SK-N-SH treated with all-trans-retinoic acid at 6 μM for 48 hours (cell line): ENCODE measurements at regions not wholly inside any gene's neighbourhood (a gene's known extent, or its start where the extent isn't known, plus 50 kb on each side); places are given as distances from the start of the nearest gene placed in this dataset.

Experiments
- ATAC-seq: fragments of 200-7000 bp; cut with Tn5 transposase; 3 replicates; pipeline ENCODE4 v1.9.1; 2020; ENCODE audit warnings: mild to moderate bottlenecking, moderate library complexity
- ARNTL ChIP-seq: fragments of 450-650 bp; formaldehyde crosslinking; IDR thresholded peaks from 2 replicates; pipeline ENCODE4 v1.5.0; 2020; ENCODE audit warnings: low read depth, mild to moderate bottlenecking, moderate library complexity, borderline replicate concordance
- BACH2 ChIP-seq: fragments of 250-450 bp; sonication (Bioruptor Pico); IDR thresholded peaks from 2 replicates; pipeline ENCODE4 v1.9.0; 2021; ENCODE audit warnings: mild to moderate bottlenecking, borderline replicate concordance
- CSDC2 ChIP-seq: fragments of 250-450 bp; sonication (Bioruptor Pico); IDR thresholded peaks from 2 replicates; pipeline ENCODE4 v1.5.0; 2020; ENCODE audit warnings: mild to moderate bottlenecking, moderate library complexity
- ESRRG ChIP-seq: fragments of 250-450 bp; sonication (Bioruptor Pico); IDR thresholded peaks from 2 replicates; pipeline ENCODE4 v1.6.1; 2021; ENCODE audit warnings: mild to moderate bottlenecking
- GLIS3 ChIP-seq: fragments of 250-450 bp; sonication (Bioruptor Pico); IDR thresholded peaks from 2 replicates; pipeline ENCODE4 v1.5.0; 2020; ENCODE audit warnings: mild to moderate bottlenecking, moderate library complexity
- ISL1 ChIP-seq: fragments of 250-450 bp; sonication (Bioruptor Pico); IDR thresholded peaks from 2 replicates; pipeline ENCODE4 v2.1.2; 2022; ENCODE audit warnings: mild to moderate bottlenecking, moderate library complexity
- OSR1 ChIP-seq: fragments of 250-450 bp; sonication (Bioruptor Pico); IDR thresholded peaks from 2 replicates; pipeline ENCODE4 v1.8.0; 2022; ENCODE audit warnings: moderate library complexity, mild to moderate bottlenecking, inconsistent platforms
- PPARA ChIP-seq: fragments of 250-450 bp; sonication (Bioruptor Pico); IDR thresholded peaks from 2 replicates; pipeline ENCODE4 v1.5.0; 2020; ENCODE audit warnings: mild to moderate bottlenecking, borderline replicate concordance
- RARB ChIP-seq: fragments of 250-450 bp; sonication (Bioruptor Pico); IDR thresholded peaks from 2 replicates; pipeline ENCODE4 v1.8.0; 2021; ENCODE audit warnings: mild to moderate bottlenecking, moderate library complexity
- SNAI2 ChIP-seq: fragments of 250-450 bp; sonication (Bioruptor Pico); IDR thresholded peaks from 2 replicates; pipeline ENCODE4 v1.5.0; 2020; ENCODE audit warnings: mild to moderate bottlenecking, moderate library complexity
- TCF4 ChIP-seq: fragments of 250-450 bp; sonication (Bioruptor Pico); IDR thresholded peaks from 2 replicates; pipeline ENCODE4 v1.8.0; 2021; ENCODE audit warnings: mild to moderate bottlenecking, moderate library complexity, borderline replicate concordance
- TOX ChIP-seq: fragments of 250-450 bp; sonication (Bioruptor Pico); IDR thresholded peaks from 2 replicates; pipeline ENCODE4 v1.8.0; 2021; ENCODE audit warnings: mild to moderate bottlenecking, moderate library complexity, borderline replicate concordance
- ZC3H10 ChIP-seq: fragments of 250-450 bp; sonication (Bioruptor Pico); IDR thresholded peaks from 2 replicates; pipeline ENCODE4 v1.5.1; 2021; ENCODE audit warnings: mild to moderate bottlenecking, moderate library complexity
- ZFP3 ChIP-seq: fragments of 250-450 bp; sonication (Bioruptor Pico); IDR thresholded peaks from 2 replicates; pipeline ENCODE4 v1.5.0; 2020; ENCODE audit warnings: mild to moderate bottlenecking, moderate library complexity
- ZNF565 ChIP-seq: fragments of 450-650 bp; formaldehyde crosslinking; conservative IDR thresholded peaks from 2 replicates; pipeline ENCODE4 v1.5.0; 2020; ENCODE audit warnings: low read depth, mild to moderate bottlenecking, moderate library complexity
- ZNF70 ChIP-seq: fragments of 450-650 bp; formaldehyde crosslinking; IDR thresholded peaks from 2 replicates; pipeline ENCODE4 v1.5.0; 2020; ENCODE audit warnings: mild to moderate bottlenecking, moderate library complexity
- ZNF8 ChIP-seq: fragments of 450-650 bp; formaldehyde crosslinking; IDR thresholded peaks from 2 replicates; pipeline ENCODE4 v1.5.0; 2020; ENCODE audit warnings: mild to moderate bottlenecking, moderate library complexity
- TF ChIP-seq, protein P1 (sequence below): fragments of 250-450 bp; sonication (Bioruptor Pico); IDR thresholded peaks from 2 replicates; pipeline ENCODE4 v1.5.1; 2020; ENCODE audit warnings: low read depth, mild to moderate bottlenecking, moderate library complexity
- TF ChIP-seq, protein P2 (sequence below): fragments of 250-450 bp; sonication (Bioruptor Pico); IDR thresholded peaks from 2 replicates; pipeline ENCODE4 v1.8.0; 2021; ENCODE audit warnings: low read depth, mild to moderate bottlenecking, moderate library complexity, borderline replicate concordance
- TF ChIP-seq, protein P3 (sequence below): fragments of 250-450 bp; sonication (Bioruptor Pico); IDR thresholded peaks from 2 replicates; pipeline ENCODE4 v1.8.0; 2020; ENCODE audit warnings: mild to moderate bottlenecking, moderate library complexity, borderline replicate concordance
- TF ChIP-seq, protein P4 (sequence below): fragments of 250-450 bp; sonication (Bioruptor Pico); IDR thresholded peaks from 2 replicates; pipeline ENCODE4 v1.5.1; 2021; ENCODE audit warnings: mild to moderate bottlenecking, moderate library complexity
- TF ChIP-seq, protein P5 (sequence below): fragments of 250-450 bp; sonication (Bioruptor Pico); IDR thresholded peaks from 2 replicates; pipeline ENCODE4 v1.5.0; 2020; ENCODE audit warnings: mild to moderate bottlenecking, moderate library complexity

DNA sequence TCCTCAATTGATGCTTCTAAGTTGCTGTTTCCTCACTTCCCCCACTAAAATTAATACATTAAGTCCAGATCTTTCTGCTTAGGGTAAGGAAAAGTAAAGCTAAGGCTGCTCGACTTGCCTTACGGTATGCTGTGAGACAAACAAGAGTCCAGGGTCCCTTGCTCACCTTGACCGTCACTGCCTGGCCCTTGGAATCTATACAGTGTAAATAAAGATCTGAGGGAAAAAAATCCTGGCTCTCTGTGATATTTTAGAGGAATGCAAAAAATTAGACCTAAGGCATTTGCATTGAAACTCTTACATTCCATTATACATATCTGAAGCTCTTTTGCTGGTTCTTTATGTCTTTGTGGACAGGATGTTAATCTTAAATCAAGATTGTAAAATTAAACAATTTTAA is 129.6 kb upstream of the HCCS start:
- TF ChIP-seq GLIS3 (CRISPR knock-in tag): no peak
- TF ChIP-seq, protein P1, sequence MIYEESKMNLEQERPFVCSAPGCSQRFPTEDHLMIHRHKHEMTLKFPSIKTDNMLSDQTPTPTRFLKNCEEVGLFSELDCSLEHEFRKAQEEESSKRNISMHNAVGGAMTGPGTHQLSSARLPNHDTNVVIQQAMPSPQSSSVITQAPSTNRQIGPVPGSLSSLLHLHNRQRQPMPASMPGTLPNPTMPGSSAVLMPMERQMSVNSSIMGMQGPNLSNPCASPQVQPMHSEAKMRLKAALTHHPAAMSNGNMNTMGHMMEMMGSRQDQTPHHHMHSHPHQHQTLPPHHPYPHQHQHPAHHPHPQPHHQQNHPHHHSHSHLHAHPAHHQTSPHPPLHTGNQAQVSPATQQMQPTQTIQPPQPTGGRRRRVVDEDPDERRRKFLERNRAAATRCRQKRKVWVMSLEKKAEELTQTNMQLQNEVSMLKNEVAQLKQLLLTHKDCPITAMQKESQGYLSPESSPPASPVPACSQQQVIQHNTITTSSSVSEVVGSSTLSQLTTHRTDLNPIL (CRISPR knock-in tag): no peak
- TF ChIP-seq ARNTL (CRISPR knock-in tag): no peak
- TF ChIP-seq TCF4 (CRISPR knock-in tag): no peak
- TF ChIP-seq ZNF565: no peak
- TF ChIP-seq, protein P2, sequence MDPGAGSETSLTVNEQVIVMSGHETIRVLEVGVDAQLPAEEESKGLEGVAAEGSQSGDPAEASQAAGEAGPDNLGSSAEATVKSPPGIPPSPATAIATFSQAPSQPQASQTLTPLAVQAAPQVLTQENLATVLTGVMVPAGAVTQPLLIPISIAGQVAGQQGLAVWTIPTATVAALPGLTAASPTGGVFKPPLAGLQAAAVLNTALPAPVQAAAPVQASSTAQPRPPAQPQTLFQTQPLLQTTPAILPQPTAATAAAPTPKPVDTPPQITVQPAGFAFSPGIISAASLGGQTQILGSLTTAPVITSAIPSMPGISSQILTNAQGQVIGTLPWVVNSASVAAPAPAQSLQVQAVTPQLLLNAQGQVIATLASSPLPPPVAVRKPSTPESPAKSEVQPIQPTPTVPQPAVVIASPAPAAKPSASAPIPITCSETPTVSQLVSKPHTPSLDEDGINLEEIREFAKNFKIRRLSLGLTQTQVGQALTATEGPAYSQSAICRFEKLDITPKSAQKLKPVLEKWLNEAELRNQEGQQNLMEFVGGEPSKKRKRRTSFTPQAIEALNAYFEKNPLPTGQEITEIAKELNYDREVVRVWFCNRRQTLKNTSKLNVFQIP (CRISPR knock-in tag): no peak
- no peak for TF ChIP-seq ZC3H10 (CRISPR knock-in tag)
- TF ChIP-seq ZNF70 (CRISPR knock-in tag): no peak
- TF ChIP-seq, protein P3, sequence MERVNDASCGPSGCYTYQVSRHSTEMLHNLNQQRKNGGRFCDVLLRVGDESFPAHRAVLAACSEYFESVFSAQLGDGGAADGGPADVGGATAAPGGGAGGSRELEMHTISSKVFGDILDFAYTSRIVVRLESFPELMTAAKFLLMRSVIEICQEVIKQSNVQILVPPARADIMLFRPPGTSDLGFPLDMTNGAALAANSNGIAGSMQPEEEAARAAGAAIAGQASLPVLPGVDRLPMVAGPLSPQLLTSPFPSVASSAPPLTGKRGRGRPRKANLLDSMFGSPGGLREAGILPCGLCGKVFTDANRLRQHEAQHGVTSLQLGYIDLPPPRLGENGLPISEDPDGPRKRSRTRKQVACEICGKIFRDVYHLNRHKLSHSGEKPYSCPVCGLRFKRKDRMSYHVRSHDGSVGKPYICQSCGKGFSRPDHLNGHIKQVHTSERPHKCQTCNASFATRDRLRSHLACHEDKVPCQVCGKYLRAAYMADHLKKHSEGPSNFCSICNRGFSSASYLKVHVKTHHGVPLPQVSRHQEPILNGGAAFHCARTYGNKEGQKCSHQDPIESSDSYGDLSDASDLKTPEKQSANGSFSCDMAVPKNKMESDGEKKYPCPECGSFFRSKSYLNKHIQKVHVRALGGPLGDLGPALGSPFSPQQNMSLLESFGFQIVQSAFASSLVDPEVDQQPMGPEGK: no peak
- no peak for TF ChIP-seq PPARA (CRISPR knock-in tag)
- no peak for TF ChIP-seq CSDC2 (CRISPR knock-in tag)
- no peak for TF ChIP-seq BACH2 (CRISPR knock-in tag)
- no peak for TF ChIP-seq TOX (CRISPR knock-in tag)
- no peak for TF ChIP-seq RARB (CRISPR knock-in tag)
- TF ChIP-seq, protein P4, sequence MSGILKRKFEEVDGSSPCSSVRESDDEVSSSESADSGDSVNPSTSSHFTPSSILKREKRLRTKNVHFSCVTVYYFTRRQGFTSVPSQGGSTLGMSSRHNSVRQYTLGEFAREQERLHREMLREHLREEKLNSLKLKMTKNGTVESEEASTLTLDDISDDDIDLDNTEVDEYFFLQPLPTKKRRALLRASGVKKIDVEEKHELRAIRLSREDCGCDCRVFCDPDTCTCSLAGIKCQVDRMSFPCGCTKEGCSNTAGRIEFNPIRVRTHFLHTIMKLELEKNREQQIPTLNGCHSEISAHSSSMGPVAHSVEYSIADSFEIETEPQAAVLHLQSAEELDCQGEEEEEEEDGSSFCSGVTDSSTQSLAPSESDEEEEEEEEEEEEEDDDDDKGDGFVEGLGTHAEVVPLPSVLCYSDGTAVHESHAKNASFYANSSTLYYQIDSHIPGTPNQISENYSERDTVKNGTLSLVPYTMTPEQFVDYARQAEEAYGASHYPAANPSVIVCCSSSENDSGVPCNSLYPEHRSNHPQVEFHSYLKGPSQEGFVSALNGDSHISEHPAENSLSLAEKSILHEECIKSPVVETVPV (CRISPR knock-in tag): no peak
- TF ChIP-seq SNAI2: no peak
- TF ChIP-seq, all 23 proteins: peak for 0
- ATAC-seq: no peak

DNA sequence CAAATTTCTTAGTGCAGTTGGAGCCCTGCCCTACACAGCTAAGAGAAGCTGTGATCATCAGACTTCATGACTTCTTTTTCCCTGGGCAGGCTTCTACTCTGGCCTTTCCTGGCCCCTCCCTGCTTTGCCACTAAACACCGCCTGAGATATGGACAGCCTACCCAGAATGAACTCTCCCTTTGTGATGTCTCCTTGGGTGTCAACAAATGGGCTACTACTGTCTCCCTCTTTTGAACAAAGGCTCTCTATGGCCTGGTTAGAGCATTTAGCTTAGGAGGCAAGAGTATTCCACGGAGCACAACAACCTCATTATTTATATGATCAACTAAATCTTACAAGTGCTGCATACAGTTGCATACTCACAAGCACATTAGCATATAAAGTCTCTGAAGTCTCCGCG is 127.6 kb upstream of the HCCS start:
- TF ChIP-seq, protein P1 (CRISPR knock-in tag): no peak
- TF ChIP-seq, protein P2 (CRISPR knock-in tag): no peak
- TF ChIP-seq BACH2 (CRISPR knock-in tag) (no peak), ESRRG (CRISPR knock-in tag) (no peak), ZFP3 (no peak), ARNTL (CRISPR knock-in tag) (no peak), ZC3H10 (CRISPR knock-in tag) (no peak), SNAI2 (no peak), ISL1 (CRISPR knock-in tag) (no peak), PPARA (CRISPR knock-in tag) (no peak), OSR1 (CRISPR knock-in tag) (no peak), ZNF8 (no peak), ZNF565 (no peak), ZNF70 (CRISPR knock-in tag) (no peak), TOX (CRISPR knock-in tag) (no peak), CSDC2 (CRISPR knock-in tag) (no peak)
- TF ChIP-seq, protein P5, sequence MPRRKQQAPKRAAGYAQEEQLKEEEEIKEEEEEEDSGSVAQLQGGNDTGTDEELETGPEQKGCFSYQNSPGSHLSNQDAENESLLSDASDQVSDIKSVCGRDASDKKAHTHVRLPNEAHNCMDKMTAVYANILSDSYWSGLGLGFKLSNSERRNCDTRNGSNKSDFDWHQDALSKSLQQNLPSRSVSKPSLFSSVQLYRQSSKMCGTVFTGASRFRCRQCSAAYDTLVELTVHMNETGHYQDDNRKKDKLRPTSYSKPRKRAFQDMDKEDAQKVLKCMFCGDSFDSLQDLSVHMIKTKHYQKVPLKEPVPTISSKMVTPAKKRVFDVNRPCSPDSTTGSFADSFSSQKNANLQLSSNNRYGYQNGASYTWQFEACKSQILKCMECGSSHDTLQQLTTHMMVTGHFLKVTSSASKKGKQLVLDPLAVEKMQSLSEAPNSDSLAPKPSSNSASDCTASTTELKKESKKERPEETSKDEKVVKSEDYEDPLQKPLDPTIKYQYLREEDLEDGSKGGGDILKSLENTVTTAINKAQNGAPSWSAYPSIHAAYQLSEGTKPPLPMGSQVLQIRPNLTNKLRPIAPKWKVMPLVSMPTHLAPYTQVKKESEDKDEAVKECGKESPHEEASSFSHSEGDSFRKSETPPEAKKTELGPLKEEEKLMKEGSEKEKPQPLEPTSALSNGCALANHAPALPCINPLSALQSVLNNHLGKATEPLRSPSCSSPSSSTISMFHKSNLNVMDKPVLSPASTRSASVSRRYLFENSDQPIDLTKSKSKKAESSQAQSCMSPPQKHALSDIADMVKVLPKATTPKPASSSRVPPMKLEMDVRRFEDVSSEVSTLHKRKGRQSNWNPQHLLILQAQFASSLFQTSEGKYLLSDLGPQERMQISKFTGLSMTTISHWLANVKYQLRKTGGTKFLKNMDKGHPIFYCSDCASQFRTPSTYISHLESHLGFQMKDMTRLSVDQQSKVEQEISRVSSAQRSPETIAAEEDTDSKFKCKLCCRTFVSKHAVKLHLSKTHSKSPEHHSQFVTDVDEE (CRISPR knock-in tag): no peak
- TF ChIP-seq, protein P3: no peak
- ATAC-seq: no peak
